ENCODE measurements at regions not wholly inside any gene's neighbourhood (a gene's known extent, or its start where the extent isn't known, plus 50 kb on each side); places are given as distances from the start of the nearest gene placed in this dataset.

- TF ChIP-seq CTCF (IDR thresholded peaks at IDR 0.05) (no peak), EP300 (IDR thresholded peaks at IDR 0.05; ENCODE audit: low read depth) (no peak), POLR2A (IDR thresholded peaks at IDR 0.05) (no peak)
Observed at GRCh38 chr17:77445760-77446532, 305.2 kb downstream of the SEC14L1 start.

All from transverse colon (tissue), 3 donors.